NCI-H146 treated with DMSO at 0.1 percent for 48 hours (cell line): ENCODE measurements at regions not wholly inside any gene's neighbourhood (a gene's known extent, or its start where the extent isn't known, plus 50 kb on each side); places are given as distances from the start of the nearest gene placed in this dataset.

ENCODE experiments used
- DNase-seq: peaks from one replicate; lab custom pipeline; 2025; ENCODE audit not compliant: unreplicated experiment; lab: John Stamatoyannopoulos, UW

GRCh38 chr2:155695505-155695904 lies 637.0 kb downstream of the NR4A2 start:
- DNase-seq, result no peak

- no peak for DNase-seq
Measured at GRCh38 chr2:155692856-155693255, 639.7 kb downstream of the NR4A2 start.

- DNase-seq, result no peak
Measured at GRCh38 chr2:155692106-155692505, 640.4 kb downstream of the NR4A2 start.

DNA sequence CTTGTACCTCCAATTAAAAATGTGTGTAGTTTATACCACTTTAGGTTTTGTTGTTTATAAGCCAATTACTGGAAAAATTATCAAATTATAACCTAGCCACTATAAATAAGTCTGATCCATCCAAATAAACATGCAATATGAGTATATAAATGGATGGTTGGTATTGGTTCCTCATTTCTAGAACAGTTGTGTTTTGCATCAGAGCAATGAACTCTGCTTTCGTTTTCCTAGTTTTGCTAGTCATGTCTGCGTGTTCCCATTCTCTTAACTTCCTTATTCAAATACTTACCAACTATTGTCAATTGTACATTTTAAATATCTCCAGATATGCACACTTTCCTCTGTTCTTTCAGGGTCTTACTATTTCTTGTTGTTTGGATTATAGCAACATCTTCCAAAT lies 641.7 kb downstream of the NR4A2 start:
- no peak for DNase-seq

GRCh38 chr2:155689791-155690190 lies 642.7 kb downstream of the NR4A2 start:
- no peak for DNase-seq

- no peak for DNase-seq
Measured at GRCh38 chr2:155687181-155687580, 645.3 kb downstream of the NR4A2 start.

DNA sequence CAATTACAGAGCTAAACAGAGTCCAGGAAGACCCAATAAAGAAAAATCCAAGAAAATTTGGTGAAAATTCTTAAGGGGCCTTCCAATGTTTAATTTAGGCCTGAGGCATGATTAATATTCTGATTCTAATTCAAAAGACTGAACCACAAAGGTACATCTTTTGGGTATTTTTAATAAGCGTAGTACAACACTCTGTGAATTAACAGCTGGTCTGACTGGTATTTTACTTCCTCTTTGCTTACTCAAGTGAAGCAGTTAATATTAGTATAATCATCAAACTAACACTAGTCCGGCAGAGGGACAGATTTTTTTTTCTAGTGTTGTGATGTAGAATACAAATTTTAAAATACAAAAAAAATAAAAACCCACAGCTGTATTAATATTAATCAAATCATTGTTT lies 652.9 kb downstream of the NR4A2 start:
- no peak for DNase-seq

DNA sequence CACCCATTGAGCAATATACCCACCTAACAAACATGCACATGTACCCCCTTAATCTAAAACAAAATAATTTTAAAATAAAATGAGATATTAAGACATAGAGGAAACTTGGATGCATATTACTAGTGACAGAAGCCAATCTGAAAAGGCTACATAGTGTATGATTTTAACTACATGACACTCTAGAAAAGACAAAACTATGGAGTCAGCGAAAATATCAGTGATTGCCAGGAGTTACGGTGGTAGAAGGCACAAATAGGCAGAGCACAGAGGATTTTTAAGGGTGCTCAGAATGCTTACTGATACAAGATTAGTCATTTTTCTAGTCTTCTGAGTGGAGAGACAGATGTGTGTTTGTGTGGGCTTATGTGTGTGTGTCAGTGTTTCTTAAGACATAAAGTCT lies 656.6 kb downstream of the NR4A2 start:
- no peak for DNase-seq

- DNase-seq, result no peak
Measured at GRCh38 chr2:155665704-155666103, 666.8 kb downstream of the NR4A2 start.

GRCh38 chr2:155663265-155663664 lies 669.3 kb downstream of the NR4A2 start:
- no peak for DNase-seq

GRCh38 chr2:155662224-155662623 lies 670.3 kb downstream of the NR4A2 start:
- DNase-seq, result no peak

DNA sequence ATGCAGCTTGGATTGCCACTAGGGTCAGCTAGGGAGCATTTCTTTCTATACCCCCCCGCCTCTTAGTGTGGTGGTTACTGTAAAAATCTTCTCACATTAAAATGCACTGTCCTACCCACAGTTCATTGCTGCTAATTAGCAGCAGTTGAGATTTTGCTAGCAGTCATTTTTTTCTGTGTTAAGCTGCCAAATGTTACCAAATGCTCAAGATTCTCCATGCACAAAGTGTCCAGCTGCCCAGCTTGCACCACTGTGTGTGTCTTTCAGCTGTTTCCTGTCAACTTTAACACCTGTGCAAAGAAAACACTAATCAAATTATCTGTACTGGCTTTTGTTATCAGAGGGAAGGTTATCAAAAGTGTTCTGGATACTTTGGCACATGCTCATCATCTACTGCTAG lies 679.3 kb downstream of the NR4A2 start:
- DNase-seq, result peak; percentile 81

- no peak for DNase-seq
Measured at GRCh38 chr2:155651851-155652250, 680.7 kb downstream of the NR4A2 start.

- no peak for DNase-seq
Measured at GRCh38 chr2:155645791-155646190, 686.7 kb downstream of the NR4A2 start.

- no peak for DNase-seq
Measured at GRCh38 chr2:155643056-155643775, 689.3 kb downstream of the NR4A2 start.

DNA sequence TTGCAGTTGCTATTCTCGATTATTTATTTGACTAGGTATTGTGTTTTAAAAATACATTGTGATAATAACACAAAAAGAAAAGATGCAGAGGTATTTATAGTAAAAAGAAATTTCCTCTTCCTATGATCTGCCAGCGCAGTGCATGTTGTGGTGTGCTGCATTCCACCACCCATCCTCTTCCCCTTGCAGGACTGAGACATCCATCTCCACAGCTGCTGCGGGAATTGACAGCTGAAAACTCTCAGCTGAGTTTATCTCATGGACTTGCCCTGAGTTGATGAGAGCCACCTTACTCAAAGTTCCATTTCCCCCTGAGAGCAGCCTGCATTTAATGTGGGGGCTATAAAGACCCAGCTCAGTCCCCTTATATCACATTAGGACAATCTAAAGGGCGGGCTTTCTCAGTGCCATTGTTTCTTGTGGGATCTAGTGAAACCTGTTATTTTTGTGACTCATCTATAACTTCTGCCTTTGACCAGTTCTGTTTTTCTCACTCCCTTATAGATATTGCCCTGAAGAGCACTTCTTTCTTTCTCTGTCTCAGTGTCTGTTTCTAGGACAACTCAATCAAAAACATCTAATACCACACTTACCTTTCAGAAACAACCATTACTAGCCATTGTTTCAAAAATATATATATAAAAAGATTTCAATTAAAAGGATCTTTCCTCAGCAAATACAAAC lies 698.5 kb downstream of the NR4A2 start:
- DNase-seq, result no peak

- no peak for DNase-seq
Measured at GRCh38 chr2:155633060-155633839, 699.3 kb downstream of the NR4A2 start.

- no peak for DNase-seq
Measured at GRCh38 chr2:155630760-155631159, 701.8 kb downstream of the NR4A2 start.

GRCh38 chr2:155622443-155622842 lies 710.1 kb downstream of the NR4A2 start:
- no peak for DNase-seq

DNA sequence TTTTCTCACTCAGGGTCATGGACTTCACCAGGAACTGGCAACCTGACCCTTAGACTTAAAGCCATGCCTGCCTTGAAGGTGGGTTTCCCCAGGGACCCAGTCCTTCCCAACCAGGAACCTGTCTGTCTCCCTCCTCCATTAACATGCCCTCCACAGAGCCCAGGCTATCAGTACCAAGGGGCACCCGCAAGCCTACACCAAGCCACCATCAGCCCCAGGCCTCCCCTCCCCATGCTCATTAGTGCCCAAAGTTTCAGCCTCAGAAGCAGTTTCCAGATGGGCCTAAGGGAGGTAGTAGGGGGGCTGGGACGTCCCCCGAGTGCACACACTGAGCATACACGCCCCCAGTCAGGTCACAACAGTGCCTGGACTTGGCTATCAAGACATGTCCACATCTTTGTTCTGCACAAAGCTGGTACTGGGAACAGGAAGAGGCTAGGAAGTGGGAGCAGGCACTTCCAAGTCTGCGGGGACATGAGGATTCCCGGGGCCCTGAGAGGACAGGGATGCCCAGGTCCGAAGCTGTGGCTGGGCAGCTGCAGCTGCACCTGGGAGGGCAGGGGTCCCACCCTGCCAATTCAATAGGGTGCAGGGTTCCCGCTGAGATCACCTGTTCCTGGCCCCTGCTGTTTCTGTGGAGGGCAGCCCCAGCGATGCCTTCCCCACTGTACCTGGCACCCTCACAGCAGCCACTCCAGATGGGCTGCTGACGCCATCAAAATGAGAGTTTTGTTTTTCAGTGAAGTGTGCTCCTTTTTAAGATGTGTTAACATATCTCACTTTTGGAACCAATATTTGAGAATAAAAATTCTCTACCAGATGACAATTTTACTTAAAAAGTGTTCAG lies 731.4 kb downstream of the NR4A2 start:
- no peak for DNase-seq

DNA sequence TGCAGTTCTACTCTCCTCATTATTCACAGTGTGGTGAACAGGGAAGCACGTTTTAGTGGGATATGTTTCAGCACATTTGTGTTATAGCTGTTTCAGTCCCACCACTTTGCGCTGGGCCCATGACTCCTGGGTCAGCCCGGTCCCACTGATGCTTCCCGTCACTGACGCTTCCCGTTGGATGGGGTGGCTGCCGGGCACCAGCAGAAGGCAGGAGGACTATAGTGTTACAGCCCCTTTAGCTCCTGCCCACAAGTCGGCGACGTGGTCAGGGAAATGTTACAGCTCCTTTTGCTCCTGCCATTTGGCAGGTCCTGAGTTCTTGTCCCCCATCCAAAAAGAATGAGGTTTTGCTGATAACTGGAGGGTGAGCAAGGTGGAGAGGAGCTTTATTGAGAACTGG lies 732.2 kb downstream of the NR4A2 start:
- DNase-seq, result no peak
